ENCODE measurements at regions not wholly inside any gene's neighbourhood (a gene's known extent, or its start where the extent isn't known, plus 50 kb on each side); places are given as distances from the start of the nearest gene placed in this dataset. TPM values are rescaled to one million over a fixed set of nuclear protein-coding genes. Genes with fewer than 3 reads are reported as not detected.

DNA sequence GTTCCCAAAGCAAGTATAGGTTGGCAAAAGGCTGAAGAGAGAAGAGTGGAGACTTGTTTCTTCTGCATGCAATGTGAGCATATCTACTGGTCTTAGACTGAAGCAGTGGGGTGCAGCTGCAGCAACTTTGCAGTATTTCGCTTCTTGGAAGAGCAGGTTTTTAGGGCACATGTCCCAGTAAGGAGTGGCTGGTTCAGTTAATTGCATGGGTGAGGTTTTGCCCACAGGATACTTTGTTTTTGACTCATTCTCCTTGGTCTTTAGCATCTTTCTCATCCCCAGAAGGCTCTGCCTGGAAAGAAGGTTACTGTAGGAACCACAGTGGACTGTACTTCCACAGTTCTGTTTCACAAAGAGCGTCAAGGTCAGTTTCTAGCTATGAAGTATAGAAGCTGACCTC, 68.0 kb upstream of the NR3C2 start:
- DNase-seq (ENCODE audit: extremely low spot score in 2 of 2) = no peak
- TF ChIP-seq, protein P1, sequence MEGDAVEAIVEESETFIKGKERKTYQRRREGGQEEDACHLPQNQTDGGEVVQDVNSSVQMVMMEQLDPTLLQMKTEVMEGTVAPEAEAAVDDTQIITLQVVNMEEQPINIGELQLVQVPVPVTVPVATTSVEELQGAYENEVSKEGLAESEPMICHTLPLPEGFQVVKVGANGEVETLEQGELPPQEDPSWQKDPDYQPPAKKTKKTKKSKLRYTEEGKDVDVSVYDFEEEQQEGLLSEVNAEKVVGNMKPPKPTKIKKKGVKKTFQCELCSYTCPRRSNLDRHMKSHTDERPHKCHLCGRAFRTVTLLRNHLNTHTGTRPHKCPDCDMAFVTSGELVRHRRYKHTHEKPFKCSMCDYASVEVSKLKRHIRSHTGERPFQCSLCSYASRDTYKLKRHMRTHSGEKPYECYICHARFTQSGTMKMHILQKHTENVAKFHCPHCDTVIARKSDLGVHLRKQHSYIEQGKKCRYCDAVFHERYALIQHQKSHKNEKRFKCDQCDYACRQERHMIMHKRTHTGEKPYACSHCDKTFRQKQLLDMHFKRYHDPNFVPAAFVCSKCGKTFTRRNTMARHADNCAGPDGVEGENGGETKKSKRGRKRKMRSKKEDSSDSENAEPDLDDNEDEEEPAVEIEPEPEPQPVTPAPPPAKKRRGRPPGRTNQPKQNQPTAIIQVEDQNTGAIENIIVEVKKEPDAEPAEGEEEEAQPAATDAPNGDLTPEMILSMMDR (IDR thresholded peaks at IDR 0.05) = no peak
- no peak for TF ChIP-seq POLR2A (IDR thresholded peaks at IDR 0.05)
- TF ChIP-seq POLR2AphosphoS5 (IDR thresholded peaks at IDR 0.05; ENCODE audit: insufficient read depth in 1 of 2, low read depth in 1 of 2) = no peak
- no peaks in the 10 kb centered on the region for H3K9me3 ChIP-seq
- no peaks in the 10 kb centered on the region for H3K27me3 ChIP-seq
- H3K4me1 ChIP-seq = no peaks in the 10 kb centered on the region
- no peak overlapping the region for H3K27ac ChIP-seq
- intact Hi-C loops (cut with DNase I) = no loop called here
- no peaks in the 10 kb centered on the region for H3K36me3 ChIP-seq
- no peak overlapping the region for H3K4me3 ChIP-seq

DNA sequence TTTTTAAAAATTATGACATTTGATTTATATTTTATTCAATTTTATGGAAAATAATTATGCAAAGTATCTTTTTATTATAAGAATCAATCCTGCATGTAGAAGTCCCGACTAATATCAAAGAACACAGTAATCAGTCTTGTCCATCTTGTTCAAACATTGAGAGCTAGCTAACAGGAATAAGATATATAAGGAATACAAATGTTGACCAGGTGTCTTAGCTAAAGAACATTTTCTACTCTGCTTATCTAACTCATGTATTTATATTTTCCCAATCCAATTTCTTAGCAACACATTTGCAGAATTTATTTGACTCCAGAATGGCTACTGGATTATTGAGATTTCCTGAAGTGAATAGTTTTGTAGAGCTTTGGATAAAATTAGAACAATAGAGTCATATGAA, 61.5 kb upstream of the NR3C2 start:
- no peak for DNase-seq (ENCODE audit: extremely low spot score in 2 of 2)
- TF ChIP-seq POLR2A (IDR thresholded peaks at IDR 0.05) (no peak), POLR2AphosphoS5 (IDR thresholded peaks at IDR 0.05; ENCODE audit: insufficient read depth in 1 of 2, low read depth in 1 of 2) (no peak)
- TF ChIP-seq, protein P1 (IDR thresholded peaks at IDR 0.05) = no peak
- H3K27ac ChIP-seq = no peak overlapping the region
- intact Hi-C loops (cut with DNase I) = no loop called here
- no peak overlapping the region for H3K4me3 ChIP-seq
- H3K4me1 ChIP-seq = no peaks in the 10 kb centered on the region
- H3K36me3 ChIP-seq = no peaks in the 10 kb centered on the region
- H3K9me3 ChIP-seq = no peaks in the 10 kb centered on the region
- no peaks in the 10 kb centered on the region for H3K27me3 ChIP-seq

DNA sequence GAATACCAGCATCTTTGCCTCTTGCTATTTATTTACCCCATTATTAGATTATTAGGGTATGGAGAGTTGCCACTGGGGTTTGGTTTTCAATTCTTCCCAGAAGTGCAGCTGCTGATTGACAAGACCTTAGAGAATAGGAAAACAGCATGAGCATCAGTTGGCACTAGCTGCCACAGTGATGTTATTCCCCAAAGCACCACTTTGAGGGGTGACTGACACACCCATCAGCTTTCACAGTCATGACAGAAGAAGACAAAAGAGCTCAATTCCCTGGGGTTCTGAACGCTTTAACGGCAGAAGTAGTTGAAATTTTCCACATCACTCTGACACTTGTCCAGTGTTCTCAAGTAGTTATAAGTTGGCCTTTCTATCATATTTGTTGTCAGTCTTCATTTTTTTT, 55.0 kb upstream of the NR3C2 start:
- TF ChIP-seq POLR2A (IDR thresholded peaks at IDR 0.05) (no peak), POLR2AphosphoS5 (IDR thresholded peaks at IDR 0.05; ENCODE audit: insufficient read depth in 1 of 2, low read depth in 1 of 2) (no peak)
- TF ChIP-seq, protein P1 (IDR thresholded peaks at IDR 0.05) = no peak
- H3K27ac ChIP-seq = no peak overlapping the region
- intact Hi-C loops (cut with DNase I) = no loop called here
- DNase-seq (ENCODE audit: extremely low spot score in 2 of 2) = no peak
- no peaks in the 10 kb centered on the region for H3K36me3 ChIP-seq
- H3K9me3 ChIP-seq = no peaks in the 10 kb centered on the region
- H3K4me3 ChIP-seq = no peak overlapping the region
- no peaks in the 10 kb centered on the region for H3K27me3 ChIP-seq
- no peaks in the 10 kb centered on the region for H3K4me1 ChIP-seq

DNA sequence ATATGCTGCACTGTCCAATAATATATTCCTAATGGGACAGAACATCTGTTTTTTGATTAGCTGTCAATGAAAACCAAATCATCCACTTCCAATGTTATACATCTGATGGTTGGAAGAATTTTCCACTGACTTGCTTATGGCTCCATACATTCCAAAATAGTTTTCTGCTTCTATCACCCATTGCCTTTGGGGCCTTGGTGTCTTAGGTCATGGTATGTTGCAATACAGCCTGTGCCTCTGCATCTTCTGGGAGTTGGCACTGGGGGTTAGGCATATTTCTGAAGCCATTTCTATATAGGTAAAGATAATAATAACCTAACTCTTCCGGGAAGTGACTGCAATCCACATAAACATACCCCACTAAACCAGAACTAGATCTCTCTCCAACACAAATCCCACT, 53.2 kb upstream of the NR3C2 start:
- intact Hi-C loops (cut with DNase I) = no loop called here
- no peaks in the 10 kb centered on the region for H3K9me3 ChIP-seq
- TF ChIP-seq POLR2AphosphoS5 (IDR thresholded peaks at IDR 0.05; ENCODE audit: insufficient read depth in 1 of 2, low read depth in 1 of 2) (no peak), POLR2A (IDR thresholded peaks at IDR 0.05) (no peak)
- TF ChIP-seq, protein P1 (IDR thresholded peaks at IDR 0.05) = no peak
- no peaks in the 10 kb centered on the region for H3K36me3 ChIP-seq
- no peak for DNase-seq (ENCODE audit: extremely low spot score in 2 of 2)
- H3K4me3 ChIP-seq = no peak overlapping the region
- no peaks in the 10 kb centered on the region for H3K27me3 ChIP-seq
- H3K27ac ChIP-seq = no peak overlapping the region
- no peaks in the 10 kb centered on the region for H3K4me1 ChIP-seq

Small RNA genes in the stretch of these regions (small RNA-seq; reads per million reads assigned to genes)
- gene RNA5SP166 (not detected), gene RNU7-197P (not detected)

All from vagina (tissue), 2 donors.